Stimulated activated naive B cell treated with anti-CD40 and anti-IgM and Interleukin-4, amounts not matched to agents 10 μg/mL and 1 μg/mL and 100 μg/mL, for 72 hours (primary cell): ENCODE measurements at regions not wholly inside any gene's neighbourhood (a gene's known extent, or its start where the extent isn't known, plus 50 kb on each side); places are given as distances from the start of the nearest gene placed in this dataset.

Source experiments
- ATAC-seq, 2 donors: fragments of 150-1000 bp; cut with Tn5 transposase; replicated peaks; 2 replicates each; pipeline ENCODE4 v1.10.0; 2021; ENCODE audit warnings: moderate library complexity in 1 of 2
- DNase-seq: peaks from one replicate; pipeline ENCODE4 v3.0.0; 2021
- H3K27ac Mint-ChIP-seq: one replicate; pipeline ENCODE4 v1.8.0; 2022; ENCODE audit warnings: mild to moderate bottlenecking, mixed read lengths
- H3K27me3 Mint-ChIP-seq, 2 donors: one replicate each; pipeline ENCODE4 v1.8.0; 2022; ENCODE audit warnings: mixed read lengths in 2 of 2
- H3K36me3 Mint-ChIP-seq, 2 donors: one replicate each; pipeline ENCODE4 v1.8.0; 2022; ENCODE audit warnings: mixed read lengths in 2 of 2, mild to moderate bottlenecking in 1 of 2
- H3K4me1 Mint-ChIP-seq, 2 donors: one replicate each; pipeline ENCODE4 v1.8.0; 2022; ENCODE audit warnings: mixed read lengths in 2 of 2, mild to moderate bottlenecking in 1 of 2
- H3K4me3 Mint-ChIP-seq, 2 donors: one replicate each; pipeline ENCODE4 v1.8.0; 2022; ENCODE audit warnings: mild to moderate bottlenecking in 2 of 2, mixed read lengths in 2 of 2, moderate library complexity in 1 of 2
- H3K9me3 Mint-ChIP-seq, 2 donors: one replicate each; pipeline ENCODE4 v1.8.0; 2022; ENCODE audit warnings: mixed read lengths in 2 of 2, mild to moderate bottlenecking in 1 of 2

DNA sequence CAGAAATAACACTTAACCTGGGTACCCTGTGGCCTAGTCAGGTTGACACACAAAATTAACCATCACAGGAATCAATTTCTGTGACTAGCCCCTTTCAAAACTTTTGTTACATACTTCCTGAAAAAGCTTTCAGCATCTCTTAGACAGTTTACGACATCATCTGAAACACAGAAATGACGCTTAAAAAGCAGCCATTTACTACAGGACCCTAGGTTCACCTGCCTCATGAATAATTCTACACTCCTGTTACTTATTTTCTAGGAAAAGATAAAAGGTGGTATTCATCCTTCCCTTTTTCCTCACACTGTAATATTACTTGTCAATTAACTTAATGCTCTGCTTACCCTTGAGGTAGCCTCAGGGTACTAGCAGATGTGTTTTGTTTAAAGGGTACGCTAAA, 388.4 kb downstream of the IRS1 start:
- ATAC-seq, result no peak
- H3K27me3 Mint-ChIP-seq, result peaks cover 4 to 11% of the 10 kb centered on the region in 2 donors
- no peak for DNase-seq
- H3K36me3 Mint-ChIP-seq, result no peaks in the 10 kb centered on the region
- no peaks in the 10 kb centered on the region for H3K4me1 Mint-ChIP-seq
- H3K9me3 Mint-ChIP-seq, result no peaks in the 10 kb centered on the region
- H3K4me3 Mint-ChIP-seq, result no peak overlapping the region
- no peak overlapping the region for H3K27ac Mint-ChIP-seq

DNA sequence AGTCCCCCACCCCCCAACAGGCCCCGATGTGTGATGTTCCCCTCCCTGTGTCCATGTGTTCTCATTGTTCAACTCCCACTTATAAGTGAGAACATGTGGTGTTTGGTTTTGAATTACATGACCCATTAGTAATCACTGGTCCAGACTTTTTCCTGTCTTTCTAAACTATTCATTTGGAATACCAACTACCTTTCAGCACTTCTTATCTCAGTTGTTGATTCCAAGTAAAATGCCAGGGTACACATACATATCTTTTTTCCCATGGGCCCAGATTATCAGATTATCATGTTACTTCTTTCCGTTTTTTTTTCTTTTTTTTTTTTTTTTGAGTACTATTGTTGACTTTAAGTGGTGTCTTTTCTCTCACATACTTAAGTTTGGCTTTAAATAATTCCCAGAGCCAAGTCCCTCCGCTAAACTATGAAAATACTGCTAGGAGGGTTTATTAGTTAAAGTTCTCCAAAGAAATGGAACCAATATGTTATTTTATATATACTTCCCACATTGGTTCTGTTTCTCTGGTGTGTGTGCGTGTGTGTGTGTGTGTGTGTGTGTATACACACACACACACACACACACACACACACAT, 389.3 kb downstream of the IRS1 start:
- H3K27me3 Mint-ChIP-seq, result peaks cover 9 to 11% of the 10 kb centered on the region in 2 donors
- peaks cover 0 to 2% of the 10 kb centered on the region in 2 donors for H3K4me1 Mint-ChIP-seq
- no peaks in the 10 kb centered on the region for H3K36me3 Mint-ChIP-seq
- no peak overlapping the region for H3K4me3 Mint-ChIP-seq
- no peak overlapping the region for H3K27ac Mint-ChIP-seq
- DNase-seq (no peak), ATAC-seq (no peak)
- no peaks in the 10 kb centered on the region for H3K9me3 Mint-ChIP-seq

DNA sequence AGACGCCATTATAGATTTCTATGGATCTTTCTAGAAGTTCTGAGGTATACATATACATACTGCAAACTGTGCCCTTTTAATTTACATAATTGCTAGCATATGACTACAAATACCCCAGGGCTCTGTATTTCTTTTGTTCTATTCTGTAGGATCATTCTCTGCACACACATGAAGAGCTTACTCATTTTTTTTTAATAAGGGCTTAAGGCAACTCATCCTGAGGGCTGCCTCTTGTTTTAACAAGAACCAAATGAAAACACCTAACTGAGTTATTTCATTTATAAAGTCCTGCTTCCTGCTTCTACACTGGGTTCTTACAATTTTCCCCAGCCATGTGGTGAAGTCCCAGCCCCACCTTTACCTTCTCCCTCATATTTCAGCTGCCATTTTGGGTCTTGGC, 390.5 kb downstream of the IRS1 start:
- Mint-ChIP-seq H3K36me3 (no peaks in the 10 kb centered on the region), H3K27me3 (peaks cover 9 to 11% of the 10 kb centered on the region in 2 donors), H3K4me3 (no peak overlapping the region), H3K4me1 (peaks cover 0 to 2% of the 10 kb centered on the region in 2 donors), H3K27ac (no peak overlapping the region), H3K9me3 (no peaks in the 10 kb centered on the region)
- DNase-seq (no peak), ATAC-seq (no peak)

DNA sequence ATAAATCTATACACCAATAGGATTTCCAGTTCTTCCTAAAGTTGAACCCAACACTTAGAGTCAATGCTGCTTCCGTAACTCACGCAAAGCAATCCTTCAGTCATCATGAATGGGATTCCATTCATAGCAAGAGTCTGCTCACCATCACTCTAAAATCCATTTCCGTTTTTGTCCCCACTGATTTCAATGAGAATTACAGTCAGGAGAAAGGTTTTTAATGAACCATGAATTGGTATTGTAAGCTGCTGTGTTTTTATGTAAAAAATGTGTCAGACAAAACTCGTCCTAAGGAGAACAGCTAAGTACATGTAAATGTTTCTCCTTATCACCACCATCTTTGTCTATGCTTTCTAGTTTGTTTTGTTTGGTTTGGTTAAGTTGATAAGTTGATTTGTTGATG, 391.5 kb downstream of the IRS1 start:
- H3K36me3 Mint-ChIP-seq, result no peaks in the 10 kb centered on the region
- no peak for ATAC-seq
- H3K4me3 Mint-ChIP-seq, result no peak overlapping the region
- no peak for DNase-seq
- H3K4me1 Mint-ChIP-seq, result peaks cover 0 to 2% of the 10 kb centered on the region in 2 donors
- H3K9me3 Mint-ChIP-seq, result no peaks in the 10 kb centered on the region
- no peak overlapping the region for H3K27ac Mint-ChIP-seq
- H3K27me3 Mint-ChIP-seq, result peaks cover 5 to 9% of the 10 kb centered on the region in 2 donors

DNA sequence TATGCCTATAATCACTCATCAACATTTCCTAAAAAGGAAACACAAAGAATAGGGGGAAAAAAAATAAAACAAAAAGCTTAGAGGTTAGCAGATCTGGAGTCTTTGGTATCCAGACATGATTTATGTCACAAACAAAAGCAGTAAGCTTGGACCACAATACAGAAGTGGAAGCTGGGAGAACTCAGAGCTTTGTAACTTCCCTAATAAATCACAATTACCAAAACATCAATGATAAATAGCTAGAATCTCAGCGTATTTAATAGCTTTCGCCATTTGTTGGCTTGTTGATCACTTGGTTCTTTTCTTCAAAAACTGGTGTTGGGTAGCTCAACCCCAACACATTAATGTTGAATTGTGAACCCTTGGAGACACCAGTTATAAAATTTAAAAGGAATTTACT, 392.5 kb downstream of the IRS1 start:
- H3K9me3 Mint-ChIP-seq, result no peaks in the 10 kb centered on the region
- H3K27ac Mint-ChIP-seq, result no peak overlapping the region
- ATAC-seq (no peak), DNase-seq (no peak)
- no peaks in the 10 kb centered on the region for H3K36me3 Mint-ChIP-seq
- H3K4me1 Mint-ChIP-seq, result peaks cover 0 to 2% of the 10 kb centered on the region in 2 donors
- peaks cover 5 to 9% of the 10 kb centered on the region in 2 donors for H3K27me3 Mint-ChIP-seq
- no peak overlapping the region for H3K4me3 Mint-ChIP-seq

DNA sequence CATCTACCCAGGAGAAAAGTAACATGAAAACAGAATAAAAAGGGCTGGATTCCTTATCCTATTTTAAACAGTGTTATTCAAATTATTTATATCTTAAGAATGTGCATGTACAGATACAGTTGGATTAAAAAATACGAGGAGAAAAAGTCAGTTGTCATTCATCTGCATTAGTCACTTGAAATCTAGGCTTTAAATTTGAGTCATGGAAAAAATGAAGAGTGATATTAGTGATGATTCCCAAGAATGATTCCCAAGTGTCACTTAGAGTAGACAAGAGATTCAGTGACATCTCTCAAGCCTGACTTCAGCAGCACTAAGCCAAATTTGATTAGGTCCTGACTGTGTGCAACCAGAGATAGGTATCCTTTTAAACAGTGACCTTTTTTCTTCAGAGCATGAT, 394.2 kb downstream of the IRS1 start:
- DNase-seq, result no peak
- peaks cover 5 to 15% of the 10 kb centered on the region in 2 donors for H3K27me3 Mint-ChIP-seq
- no peaks in the 10 kb centered on the region for H3K9me3 Mint-ChIP-seq
- H3K4me1 Mint-ChIP-seq, result peaks cover 0 to 2% of the 10 kb centered on the region in 2 donors
- ATAC-seq, result no peak
- no peaks in the 10 kb centered on the region for H3K36me3 Mint-ChIP-seq
- H3K27ac Mint-ChIP-seq, result no peak overlapping the region
- H3K4me3 Mint-ChIP-seq, result no peak overlapping the region

DNA sequence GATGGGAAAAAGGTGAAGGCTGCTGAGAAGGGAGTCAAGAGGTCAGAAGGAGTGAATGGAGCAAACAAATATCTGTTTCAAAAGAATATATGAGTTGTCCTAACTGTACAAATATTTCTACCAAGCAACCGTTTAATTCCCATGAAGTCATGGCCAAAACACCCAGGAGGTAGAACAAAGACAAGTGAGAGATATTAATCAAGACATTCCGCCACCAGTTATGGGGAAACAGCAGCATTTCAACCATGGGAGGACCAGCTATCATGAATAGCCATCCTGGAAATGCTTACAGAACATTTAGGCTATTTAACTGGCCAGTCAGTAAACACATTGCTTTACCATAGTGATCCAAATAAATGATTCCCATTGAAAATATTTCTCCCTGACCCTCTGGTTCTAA, 396.3 kb downstream of the IRS1 start:
- H3K27me3 Mint-ChIP-seq, result peaks cover 0 to 15% of the 10 kb centered on the region in 2 donors

DNA sequence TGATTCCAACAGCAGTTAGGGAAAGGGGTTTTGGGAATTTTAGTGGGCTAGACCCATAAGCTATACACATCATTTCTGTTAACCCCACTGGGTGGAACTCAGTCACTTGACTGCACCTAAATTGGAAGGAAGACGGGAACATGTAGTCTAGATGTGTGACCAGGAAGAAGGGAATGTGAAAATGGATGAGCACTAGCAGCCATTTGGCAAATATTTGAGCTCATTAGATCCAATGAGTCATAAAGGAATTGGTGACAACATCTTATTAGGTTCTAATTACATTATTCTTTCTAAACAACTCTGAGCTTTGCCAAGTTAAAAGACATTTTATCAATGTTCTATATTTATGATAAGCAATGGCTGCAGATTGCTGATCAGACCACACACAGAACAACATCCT, 400.6 kb downstream of the IRS1 start:
- DNase-seq (no peak), ATAC-seq (no peak)
- Mint-ChIP-seq H3K4me1 (no peaks in the 10 kb centered on the region), H3K9me3 (no peaks in the 10 kb centered on the region), H3K27me3 (peaks cover 0 to 10% of the 10 kb centered on the region in 2 donors), H3K36me3 (no peaks in the 10 kb centered on the region), H3K27ac (no peak overlapping the region), H3K4me3 (no peak overlapping the region)

More for the DNA sequence above, 396.3 kb downstream of the IRS1 start:
- Mint-ChIP-seq H3K36me3 (no peaks in the 10 kb centered on the region), H3K4me1 (peaks cover 0 to 2% of the 10 kb centered on the region in 2 donors), H3K9me3 (no peaks in the 10 kb centered on the region), H3K4me3 (no peak overlapping the region), H3K27ac (no peak overlapping the region)
- DNase-seq (no peak), ATAC-seq (no peak)

DNA sequence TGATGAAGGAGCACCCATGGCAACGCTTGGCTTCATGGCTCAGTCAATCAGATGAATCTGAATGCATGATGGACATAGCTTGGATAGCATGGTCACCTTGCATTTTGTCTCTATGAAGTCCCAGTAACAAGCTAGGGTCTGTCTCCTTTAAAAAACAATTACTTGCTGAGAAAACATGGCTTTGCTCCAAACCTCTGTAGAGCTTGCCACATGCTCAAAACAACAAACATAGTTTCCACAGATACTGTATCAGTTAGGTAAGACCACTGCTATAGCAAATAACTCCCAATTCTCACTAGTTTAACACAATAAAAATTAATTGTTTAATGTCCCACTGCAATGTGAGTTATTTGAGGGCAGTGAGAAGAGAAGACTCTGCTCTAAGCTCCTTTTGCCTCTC, 401.0 kb downstream of the IRS1 start:
- Mint-ChIP-seq H3K4me1 (no peaks in the 10 kb centered on the region), H3K27me3 (peaks cover 0 to 10% of the 10 kb centered on the region in 2 donors), H3K4me3 (no peak overlapping the region), H3K27ac (no peak overlapping the region), H3K36me3 (no peaks in the 10 kb centered on the region), H3K9me3 (no peaks in the 10 kb centered on the region)
- no peak for ATAC-seq
- DNase-seq, result no peak

DNA sequence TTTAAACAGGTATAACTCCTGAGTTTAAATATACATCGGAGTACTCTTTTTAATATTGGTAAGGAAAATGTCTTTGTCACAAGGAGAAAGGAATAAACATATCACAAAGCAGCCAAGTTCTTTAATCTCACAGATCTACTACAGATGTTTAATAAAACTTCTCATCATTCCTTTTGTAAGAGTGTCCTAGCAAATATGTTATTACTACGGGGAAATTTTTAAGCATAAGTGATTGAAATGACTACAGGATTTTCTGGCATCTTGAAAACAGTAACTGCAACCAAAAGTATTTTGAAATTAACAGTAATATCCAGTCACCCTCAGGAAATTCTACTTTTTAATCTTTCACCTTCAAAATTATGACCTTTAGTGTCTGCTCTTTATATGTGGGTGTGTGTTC, 403.1 kb downstream of the IRS1 start:
- H3K4me1 Mint-ChIP-seq, result no peaks in the 10 kb centered on the region
- no peak overlapping the region for H3K27ac Mint-ChIP-seq
- H3K9me3 Mint-ChIP-seq, result no peaks in the 10 kb centered on the region
- ATAC-seq, result no peak
- DNase-seq, result no peak
- peaks cover 0 to 10% of the 10 kb centered on the region in 2 donors for H3K27me3 Mint-ChIP-seq
- no peaks in the 10 kb centered on the region for H3K36me3 Mint-ChIP-seq
- no peak overlapping the region for H3K4me3 Mint-ChIP-seq

DNA sequence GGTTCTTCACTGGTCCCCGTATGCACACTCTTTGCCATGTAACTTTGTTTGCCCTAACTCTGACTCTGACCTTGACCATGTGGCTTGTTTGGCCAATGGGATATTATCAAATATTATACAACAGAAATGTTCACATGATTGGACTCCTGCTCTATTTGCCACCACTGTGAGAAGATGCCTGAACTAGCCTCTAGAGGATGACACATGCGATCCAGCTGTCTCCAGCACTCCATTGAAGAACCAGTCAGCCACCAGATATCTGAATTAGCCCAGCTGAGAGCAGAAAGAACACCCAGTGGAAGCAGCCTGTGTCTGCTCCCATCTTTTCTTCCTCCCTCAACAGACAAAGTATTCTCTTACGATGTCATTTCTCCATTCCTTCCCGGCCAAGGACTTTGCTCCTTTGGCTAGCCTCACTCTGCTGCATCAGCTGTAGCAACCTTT, 412.1 kb downstream of the IRS1 start:
- peaks cover 0 to 9% of the 10 kb centered on the region in 2 donors for H3K27me3 Mint-ChIP-seq
- no peaks in the 10 kb centered on the region for H3K4me1 Mint-ChIP-seq
- H3K4me3 Mint-ChIP-seq, result no peak overlapping the region
- H3K9me3 Mint-ChIP-seq, result no peaks in the 10 kb centered on the region
- H3K27ac Mint-ChIP-seq, result no peak overlapping the region
- H3K36me3 Mint-ChIP-seq, result no peaks in the 10 kb centered on the region
- ATAC-seq (no peak), DNase-seq (no peak)

DNA sequence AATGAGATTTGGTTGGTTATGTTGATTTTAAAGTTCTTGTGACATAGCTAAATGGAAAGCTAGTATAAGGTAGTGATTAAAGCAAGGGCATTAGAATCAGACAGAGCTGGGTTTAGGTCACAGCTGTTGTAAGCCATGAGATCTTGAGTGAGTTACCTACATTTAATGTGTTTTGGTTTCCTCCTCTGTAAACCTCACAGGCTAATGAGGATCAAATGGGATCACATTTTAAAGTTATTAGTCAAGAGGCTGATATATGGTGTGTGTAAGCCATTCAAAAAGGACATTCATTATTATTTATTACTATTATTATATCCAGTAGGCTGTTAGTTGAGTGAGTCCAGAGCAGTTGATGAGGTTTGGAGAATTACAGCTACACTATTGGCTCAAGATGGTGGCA, 416.2 kb downstream of the IRS1 start:
- no peak overlapping the region for H3K4me3 Mint-ChIP-seq
- H3K4me1 Mint-ChIP-seq, result no peaks in the 10 kb centered on the region
- no peaks in the 10 kb centered on the region for H3K36me3 Mint-ChIP-seq
- ATAC-seq (no peak), DNase-seq (no peak)
- H3K27me3 Mint-ChIP-seq, result peaks cover 0 to 12% of the 10 kb centered on the region in 2 donors
- H3K9me3 Mint-ChIP-seq, result no peaks in the 10 kb centered on the region
- H3K27ac Mint-ChIP-seq, result no peak overlapping the region

DNA sequence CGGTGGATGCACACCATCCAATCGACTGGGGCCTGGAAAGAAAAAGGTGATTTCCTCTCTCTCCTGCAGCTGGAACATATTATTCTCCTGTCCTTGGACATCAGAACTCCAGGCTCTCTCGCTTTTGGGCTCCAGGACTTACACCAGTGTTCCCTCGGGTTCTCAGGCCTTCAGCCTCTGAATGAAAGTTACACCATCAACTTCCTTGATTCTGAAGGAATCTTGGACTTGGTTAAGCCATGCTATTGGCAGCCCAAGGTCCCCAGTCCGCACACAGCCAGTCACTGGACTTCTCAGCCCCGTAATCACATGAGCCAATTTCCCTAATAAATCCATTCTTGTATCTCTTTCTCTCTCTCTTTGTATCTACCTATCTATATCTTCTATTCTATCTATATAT, 418.9 kb downstream of the IRS1 start:
- no peak overlapping the region for H3K27ac Mint-ChIP-seq
- peaks cover 0 to 4% of the 10 kb centered on the region in 2 donors for H3K9me3 Mint-ChIP-seq
- no peak for DNase-seq
- no peak for ATAC-seq
- H3K36me3 Mint-ChIP-seq, result no peaks in the 10 kb centered on the region
- H3K27me3 Mint-ChIP-seq, result peaks cover 0 to 13% of the 10 kb centered on the region in 2 donors
- H3K4me3 Mint-ChIP-seq, result no peak overlapping the region
- H3K4me1 Mint-ChIP-seq, result no peaks in the 10 kb centered on the region

DNA sequence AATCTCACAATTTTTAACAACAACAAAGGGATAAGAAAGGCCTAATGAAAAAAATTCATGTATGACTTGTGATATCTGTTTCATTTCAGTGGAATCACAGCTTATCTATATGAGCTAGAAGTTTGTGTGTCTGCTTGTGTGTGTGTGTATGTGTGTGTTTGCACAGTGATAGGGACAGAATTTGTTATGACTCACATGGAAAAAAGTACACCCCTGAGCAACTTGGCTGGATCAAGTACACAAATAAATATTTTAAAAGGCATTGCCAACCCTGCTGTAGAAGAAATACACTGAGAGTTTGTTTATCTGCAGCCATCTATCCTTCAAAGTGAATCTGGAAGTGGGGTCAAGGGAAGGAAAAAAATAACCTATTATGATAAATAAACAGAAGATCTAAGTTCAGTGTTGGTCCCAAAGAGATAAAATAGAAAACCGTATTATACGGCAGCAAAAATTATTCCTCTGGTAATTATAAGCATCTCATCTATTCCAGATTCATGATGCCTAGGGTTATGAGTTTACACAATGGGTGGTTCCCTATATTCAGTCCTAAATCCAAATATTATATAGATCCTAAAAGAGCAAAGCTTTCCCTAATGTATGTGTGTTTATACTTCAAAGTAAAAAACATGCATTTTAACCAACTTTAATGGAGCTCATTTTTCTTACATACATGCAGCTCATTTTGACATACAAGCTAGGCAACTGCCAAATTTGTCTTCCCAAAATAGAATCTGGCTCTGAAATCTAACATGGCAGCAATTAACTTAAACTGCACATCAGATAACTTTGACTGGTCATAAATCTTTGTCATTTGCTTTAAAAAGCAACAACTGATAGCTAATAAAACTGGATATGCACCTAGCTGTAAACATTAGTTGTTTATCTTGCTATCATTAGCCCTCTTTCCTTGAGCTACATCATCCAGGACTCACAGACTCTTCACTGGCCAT, 420.6 kb downstream of the IRS1 start:
- no peak overlapping the region for H3K27ac Mint-ChIP-seq
- H3K36me3 Mint-ChIP-seq, result no peaks in the 10 kb centered on the region
- no peak overlapping the region for H3K4me3 Mint-ChIP-seq
- no peak for ATAC-seq
- H3K9me3 Mint-ChIP-seq, result peaks cover 0 to 4% of the 10 kb centered on the region in 2 donors
- no peaks in the 10 kb centered on the region for H3K4me1 Mint-ChIP-seq
- peaks cover 0 to 13% of the 10 kb centered on the region in 2 donors for H3K27me3 Mint-ChIP-seq
- no peak for DNase-seq
